ENCODE measurements at regions not wholly inside any gene's neighbourhood (a gene's known extent, or its start where the extent isn't known, plus 50 kb on each side); places are given as distances from the start of the nearest gene placed in this dataset.

- H3K27me3 Mint-ChIP-seq = no peaks in the 10 kb centered on the region
- H3K27ac ChIP-seq (ENCODE audit: low read length) = peak overlapping the region; percentile 85
- peaks cover 46 to 60% (median 55%) of the 10 kb centered on the region in 3 donors for H3K4me1 Mint-ChIP-seq
- peak overlapping the region; percentile 86 to 91 for H3K27ac Mint-ChIP-seq
- H3K27me3 ChIP-seq (replicated peaks in 1 of 2; ENCODE audit: control insufficient read depth in 2 of 2, extremely low read depth in 1 of 2, insufficient read depth in 2 of 2, low read length in 1 of 2) = no peaks in the 10 kb centered on the region
- peak overlapping the region; percentile 35 to 58 for H3K4me3 ChIP-seq (ENCODE audit: control insufficient read depth in 1 of 2, extremely low read depth in 1 of 2, low read length in 1 of 2)
- ATAC-seq (replicated peaks in 1 of 4) (peak; percentile 95 to 98 (median 96)), DNase-seq (peak; percentile 58 to 87 (median 76))
- H3K4me1 ChIP-seq (ENCODE audit: control insufficient read depth in 1 of 2, extremely low read depth in 1 of 2, insufficient read depth in 2 of 2, low read length in 2 of 2) = peaks cover 21 to 30% of the 10 kb centered on the region in 2 experiments
- peak overlapping the region; percentile 72 to 80 (median 75) for H3K4me3 Mint-ChIP-seq
- no peaks in the 10 kb centered on the region for H3K9me3 ChIP-seq
- peaks cover 3% of the 10 kb centered on the region for H3K36me3 Mint-ChIP-seq
- peaks cover 8 to 10% of the 10 kb centered on the region in 2 donors for H3K36me3 ChIP-seq (ENCODE audit: control insufficient read depth in 2 of 2, extremely low read depth in 1 of 2, insufficient read depth in 1 of 2, low read length in 1 of 2)
- 31% methylated on average over 19 of the region's 31 CpGs for WGBS (ENCODE audit: insufficient coverage)
- CTCF ChIA-PET = interaction anchor here (0.5 to 5.8 kb wide), 37 partner anchors 9 to 989 kb away, joined by 3 to 136 read pairs (median 4); partner anchors contain the start of gene RIPOR2 (in 1 of the 2)
- no peaks in the 10 kb centered on the region for H3K9me3 Mint-ChIP-seq
- POLR2A ChIA-PET = interaction anchor here (0.5 to 2.0 kb wide), 12 partner anchors 9 to 1096 kb away, joined by 3 to 5 read pairs (median 3); partner anchors contain the start of gene C6orf62 (in 1 of the 2)
Measured at GRCh38 chr6:25027221-25027916, 91.6 kb upstream of the RIPOR2 start.

DNA sequence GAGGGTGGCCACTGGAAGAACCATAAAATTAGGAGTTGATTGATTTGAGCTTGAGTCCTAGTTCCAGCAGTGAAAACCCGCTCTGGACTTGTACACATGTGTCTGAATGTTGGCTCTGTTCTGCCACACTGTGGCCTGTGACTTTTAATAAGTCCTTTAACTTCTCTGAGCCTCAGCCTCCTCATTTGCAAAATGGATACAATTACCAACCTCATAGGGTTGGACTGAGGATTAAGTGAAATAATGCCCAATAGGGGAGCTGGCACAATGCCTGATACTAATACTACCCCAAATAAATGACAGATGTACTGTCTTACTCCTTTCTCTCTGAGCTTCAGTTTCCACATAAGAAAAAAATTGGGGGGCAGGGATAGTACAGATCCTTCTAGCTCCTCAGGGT, 92.6 kb upstream of the RIPOR2 start:
- Histone ChIP-seq H3K27ac (ENCODE audit: low read length) (peak overlapping the region; percentile 85), H3K4me1 (ENCODE audit: control insufficient read depth in 1 of 2, extremely low read depth in 1 of 2, insufficient read depth in 2 of 2, low read length in 2 of 2) (peaks cover 21 to 30% of the 10 kb centered on the region in 2 experiments), H3K27me3 (replicated peaks in 1 of 2; ENCODE audit: control insufficient read depth in 2 of 2, extremely low read depth in 1 of 2, insufficient read depth in 2 of 2, low read length in 1 of 2) (no peaks in the 10 kb centered on the region), H3K36me3 (ENCODE audit: control insufficient read depth in 2 of 2, extremely low read depth in 1 of 2, insufficient read depth in 1 of 2, low read length in 1 of 2) (peaks cover 8 to 9% of the 10 kb centered on the region in 2 donors), H3K9me3 (no peaks in the 10 kb centered on the region), H3K4me3 (ENCODE audit: control insufficient read depth in 1 of 2, extremely low read depth in 1 of 2, low read length in 1 of 2) (no peak overlapping the region)
- H3K27me3 Mint-ChIP-seq = no peaks in the 10 kb centered on the region
- no peak overlapping the region for H3K4me3 Mint-ChIP-seq
- WGBS (ENCODE audit: insufficient coverage) = no CpG with 5 or more reads among the region's 1 CpG
- POLR2A ChIA-PET = interaction anchor here (0.6 to 2.0 kb wide), 4 partner anchors 13 to 26 kb away, joined by 3 to 5 read pairs (median 4); no protein-coding TSS in a partner anchor
- CTCF ChIA-PET = interaction anchor here (0.5 to 5.8 kb wide), 9 partner anchors 9 to 172 kb away, joined by 3 to 136 read pairs (median 21); partner anchors contain the start of gene RIPOR2 (in 1 of the 2)
- peaks cover 3% of the 10 kb centered on the region for H3K36me3 Mint-ChIP-seq
- ATAC-seq (replicated peaks in 1 of 4) (no peak), DNase-seq (no peak)
- H3K4me1 Mint-ChIP-seq = peaks cover 52 to 63% (median 59%) of the 10 kb centered on the region in 3 donors
- H3K27ac Mint-ChIP-seq = peak overlapping the region; percentile 86 to 91
- H3K9me3 Mint-ChIP-seq = no peaks in the 10 kb centered on the region

GRCh38 chr6:25032934-25033333, 97.2 kb upstream of the RIPOR2 start:
- Histone ChIP-seq H3K27ac (ENCODE audit: low read length) (no peak overlapping the region), H3K4me3 (ENCODE audit: control insufficient read depth in 1 of 2, extremely low read depth in 1 of 2, low read length in 1 of 2) (no peak overlapping the region), H3K4me1 (ENCODE audit: control insufficient read depth in 1 of 2, extremely low read depth in 1 of 2, insufficient read depth in 2 of 2, low read length in 2 of 2) (peaks cover 16 to 29% of the 10 kb centered on the region in 2 experiments), H3K36me3 (ENCODE audit: control insufficient read depth in 2 of 2, extremely low read depth in 1 of 2, insufficient read depth in 1 of 2, low read length in 1 of 2) (peaks cover 0 to 3% of the 10 kb centered on the region in 2 donors), H3K9me3 (no peaks in the 10 kb centered on the region), H3K27me3 (replicated peaks in 1 of 2; ENCODE audit: control insufficient read depth in 2 of 2, extremely low read depth in 1 of 2, insufficient read depth in 2 of 2, low read length in 1 of 2) (no peaks in the 10 kb centered on the region)
- H3K36me3 Mint-ChIP-seq = peaks cover 3% of the 10 kb centered on the region
- 85% methylated on average over 3 of the region's 8 CpGs for WGBS (ENCODE audit: insufficient coverage)
- H3K9me3 Mint-ChIP-seq = no peaks in the 10 kb centered on the region
- ChIA-PET POLR2A (interaction anchor here (0.6 to 1.1 kb wide), 3 partner anchors 15 to 188 kb away, joined by 3 to 5 read pairs (median 4); no protein-coding TSS in a partner anchor), CTCF (interaction anchor here (0.6 to 3.6 kb wide), 6 partner anchors 9 to 99 kb away, joined by 3 to 16 read pairs (median 5); no protein-coding TSS in a partner anchor)
- H3K27ac Mint-ChIP-seq = peak overlapping the region; percentile 39 to 68
- DNase-seq = no peak
- ATAC-seq (replicated peaks in 1 of 4) = no peak
- no peaks in the 10 kb centered on the region for H3K27me3 Mint-ChIP-seq
- H3K4me1 Mint-ChIP-seq = peaks cover 56 to 70% (median 65%) of the 10 kb centered on the region in 3 donors
- no peak overlapping the region for H3K4me3 Mint-ChIP-seq

- ATAC-seq (replicated peaks in 1 of 4) (peak in 1 of 4 experiments; percentile 19), DNase-seq (peak in 1 of 35 experiments; percentile 43)
- peak overlapping the region; percentile 76 to 82 (median 79) for H3K4me3 Mint-ChIP-seq
- Histone ChIP-seq H3K9me3 (no peaks in the 10 kb centered on the region), H3K27ac (ENCODE audit: low read length) (peak overlapping the region; percentile 82), H3K4me3 (ENCODE audit: control insufficient read depth in 1 of 2, extremely low read depth in 1 of 2, low read length in 1 of 2) (peak overlapping the region; percentile 23 to 31), H3K27me3 (replicated peaks in 1 of 2; ENCODE audit: control insufficient read depth in 2 of 2, extremely low read depth in 1 of 2, insufficient read depth in 2 of 2, low read length in 1 of 2) (no peaks in the 10 kb centered on the region), H3K4me1 (ENCODE audit: control insufficient read depth in 1 of 2, extremely low read depth in 1 of 2, insufficient read depth in 2 of 2, low read length in 2 of 2) (peaks cover 26 to 39% of the 10 kb centered on the region in 2 experiments), H3K36me3 (ENCODE audit: control insufficient read depth in 2 of 2, extremely low read depth in 1 of 2, insufficient read depth in 1 of 2, low read length in 1 of 2) (peaks cover 0 to 2% of the 10 kb centered on the region in 2 donors)
- H3K27me3 Mint-ChIP-seq = no peaks in the 10 kb centered on the region
- peaks cover 67 to 73% (median 71%) of the 10 kb centered on the region in 3 donors for H3K4me1 Mint-ChIP-seq
- WGBS (ENCODE audit: insufficient coverage) = no CpG with 5 or more reads among the region's 3 CpGs
- H3K9me3 Mint-ChIP-seq = no peaks in the 10 kb centered on the region
- ChIA-PET POLR2A (interaction anchor here (0.6 to 1.3 kb wide), 4 partner anchors 8 to 996 kb away, joined by 3 to 5 read pairs (median 4); no protein-coding TSS in a partner anchor), CTCF (interaction anchor here in 1 of 2 donors (0.8 to 5.6 kb wide), 6 partner anchors 7 to 101 kb away, joined by 3 to 37 read pairs (median 6); no protein-coding TSS in a partner anchor)
- H3K36me3 Mint-ChIP-seq = no peaks in the 10 kb centered on the region
- peak overlapping the region; percentile 90 to 100 for H3K27ac Mint-ChIP-seq
Measured at GRCh38 chr6:25034431-25034921, 98.7 kb upstream of the RIPOR2 start.

- ATAC-seq (replicated peaks in 1 of 4) (peak in 1 of 4 experiments; percentile 11), DNase-seq (peak in 1 of 35 experiments; percentile 36)
- peak overlapping the region in 1 of 2 donors; percentile 31 for H3K4me3 ChIP-seq (ENCODE audit: control insufficient read depth in 1 of 2, extremely low read depth in 1 of 2, low read length in 1 of 2)
- no peaks in the 10 kb centered on the region for H3K27me3 ChIP-seq (replicated peaks in 1 of 2; ENCODE audit: control insufficient read depth in 2 of 2, extremely low read depth in 1 of 2, insufficient read depth in 2 of 2, low read length in 1 of 2)
- no peaks in the 10 kb centered on the region for H3K9me3 ChIP-seq
- Mint-ChIP-seq H3K9me3 (no peaks in the 10 kb centered on the region), H3K4me1 (peaks cover 71 to 73% (median 71%) of the 10 kb centered on the region in 3 donors), H3K36me3 (no peaks in the 10 kb centered on the region), H3K4me3 (peak overlapping the region; percentile 76 to 82 (median 79)), H3K27ac (peak overlapping the region; percentile 90 to 100), H3K27me3 (no peaks in the 10 kb centered on the region)
- peaks cover 32 to 46% of the 10 kb centered on the region in 2 experiments for H3K4me1 ChIP-seq (ENCODE audit: control insufficient read depth in 1 of 2, extremely low read depth in 1 of 2, insufficient read depth in 2 of 2, low read length in 2 of 2)
- peak overlapping the region; percentile 82 for H3K27ac ChIP-seq (ENCODE audit: low read length)
- ChIA-PET POLR2A (interaction anchor here in 1 of 2 donors (1.2 kb wide), 1 partner anchor 202 kb away, joined by 3 read pairs; no protein-coding TSS in a partner anchor), CTCF (interaction anchor here (0.8 to 5.6 kb wide), 10 partner anchors 8 to 102 kb away, joined by 3 to 37 read pairs (median 4); no protein-coding TSS in a partner anchor)
- peaks cover 0 to 2% of the 10 kb centered on the region in 2 donors for H3K36me3 ChIP-seq (ENCODE audit: control insufficient read depth in 2 of 2, extremely low read depth in 1 of 2, insufficient read depth in 1 of 2, low read length in 1 of 2)
- WGBS (ENCODE audit: insufficient coverage) = 3% methylated on average over 2 of the region's 3 CpGs
Measured at GRCh38 chr6:25035174-25035511, 99.4 kb upstream of the RIPOR2 start.
